ENCODE measurements at regions not wholly inside any gene's neighbourhood (a gene's known extent, or its start where the extent isn't known, plus 50 kb on each side); places are given as distances from the start of the nearest gene placed in this dataset.
"Not testable (repeated sequence)": the region's sequence is repeated elsewhere in the genome, so short reads cannot be mapped to it uniquely, and the experiment has no call there.

GRCh38 chr12:70082997-70083676 is 160.1 kb upstream of the CNOT2 start:
- no peaks in the 10 kb centered on the region for H3K79me2 ChIP-seq (ENCODE audit: insufficient read depth, low read length)
- peaks cover 15% of the 10 kb centered on the region for H3K4me1 Mint-ChIP-seq
- WGBS (ENCODE audit: insufficient coverage): 100% methylated on average over 1 of the region's 3 CpGs
- H2AFZ ChIP-seq (ENCODE audit: insufficient read depth, low read depth, low read length, poor library complexity, severe bottlenecking): no peak overlapping the region
- H4K20me1 ChIP-seq (ENCODE audit: insufficient read depth, low read length): no peaks in the 10 kb centered on the region
- peaks cover 0 to 2% (median 0%) of the 10 kb centered on the region in 3 donors for H3K27me3 Mint-ChIP-seq (ENCODE audit: low read depth in 3 of 3)
- H3K27me3 ChIP-seq (ENCODE audit: control insufficient read depth in 2 of 2, insufficient read depth in 2 of 2, low read length in 2 of 2): no peaks in the 10 kb centered on the region
- TF ChIP-seq CTCF (IDR thresholded peaks at IDR 0.05): no peak
- H3K4me3 Mint-ChIP-seq: no peak overlapping the region
- no peaks in the 10 kb centered on the region for H3K36me3 ChIP-seq (replicated peaks in 1 of 2; ENCODE audit: control insufficient read depth in 1 of 2, insufficient read depth in 2 of 2, low read length in 2 of 2)
- H3K4me3 ChIP-seq (replicated peaks in 1 of 3; ENCODE audit: low read depth in 2 of 3, low read length in 3 of 3): no peak overlapping the region
- H3K4me2 ChIP-seq (replicated peaks; ENCODE audit: extremely low read depth, low read length, poor library complexity, severe bottlenecking): no peak overlapping the region
- no peaks in the 10 kb centered on the region for H3K9me3 ChIP-seq (replicated peaks in 1 of 2; ENCODE audit: control insufficient read depth in 1 of 2, insufficient read depth in 1 of 2, low read length in 2 of 2)
- intact Hi-C loops (cut with micrococcal nuclease): no loop called here
- peaks cover 10 to 20% (median 17%) of the 10 kb centered on the region in 7 donors for H3K9me3 Mint-ChIP-seq
- H3K36me3 Mint-ChIP-seq: peaks cover 0 to 3% of the 10 kb centered on the region in 2 donors
- H3K9ac ChIP-seq (ENCODE audit: insufficient read depth, low read length, poor library complexity, severe bottlenecking): no peak overlapping the region
- H3K27ac ChIP-seq (ENCODE audit: low read depth in 1 of 2, low read length in 2 of 2): no peak overlapping the region
- DNase-seq: no peak
- H3K27ac Mint-ChIP-seq: peak overlapping the region in 1 of 7 donors; percentile 13
- peaks cover 12 to 17% of the 10 kb centered on the region in 2 donors for H3K4me1 ChIP-seq (ENCODE audit: control insufficient read depth in 1 of 2, insufficient read depth in 2 of 2, low read length in 2 of 2)

- Histone ChIP-seq H2AFZ (ENCODE audit: insufficient read depth, low read depth, low read length, poor library complexity, severe bottlenecking) (no peak overlapping the region), H3K4me1 (ENCODE audit: control insufficient read depth in 1 of 2, insufficient read depth in 2 of 2, low read length in 2 of 2) (peaks cover 12 to 17% of the 10 kb centered on the region in 2 donors), H3K79me2 (ENCODE audit: insufficient read depth, low read length) (no peaks in the 10 kb centered on the region), H3K9me3 (replicated peaks in 1 of 2; ENCODE audit: control insufficient read depth in 1 of 2, insufficient read depth in 1 of 2, low read length in 2 of 2) (no peaks in the 10 kb centered on the region), H4K20me1 (ENCODE audit: insufficient read depth, low read length) (no peaks in the 10 kb centered on the region), H3K4me2 (replicated peaks; ENCODE audit: extremely low read depth, low read length, poor library complexity, severe bottlenecking) (no peak overlapping the region), H3K27ac (ENCODE audit: low read depth in 1 of 2, low read length in 2 of 2) (no peak overlapping the region), H3K36me3 (replicated peaks in 1 of 2; ENCODE audit: control insufficient read depth in 1 of 2, insufficient read depth in 2 of 2, low read length in 2 of 2) (no peaks in the 10 kb centered on the region), H3K27me3 (ENCODE audit: control insufficient read depth in 2 of 2, insufficient read depth in 2 of 2, low read length in 2 of 2) (no peaks in the 10 kb centered on the region), H3K4me3 (replicated peaks in 1 of 3; ENCODE audit: low read depth in 2 of 3, low read length in 3 of 3) (no peak overlapping the region), H3K9ac (ENCODE audit: insufficient read depth, low read length, poor library complexity, severe bottlenecking) (no peak overlapping the region)
- WGBS (ENCODE audit: insufficient coverage): 93% methylated on average over 2 of the region's 4 CpGs
- H3K4me3 Mint-ChIP-seq: no peak overlapping the region
- no peak for TF ChIP-seq CTCF (IDR thresholded peaks at IDR 0.05)
- H3K4me1 Mint-ChIP-seq: peaks cover 15% of the 10 kb centered on the region
- H3K36me3 Mint-ChIP-seq: peaks cover 0 to 3% of the 10 kb centered on the region in 2 donors
- H3K9me3 Mint-ChIP-seq: peaks cover 14 to 25% (median 18%) of the 10 kb centered on the region in 7 donors
- H3K27me3 Mint-ChIP-seq (ENCODE audit: low read depth in 3 of 3): peaks cover 0 to 2% (median 0%) of the 10 kb centered on the region in 3 donors
- intact Hi-C loops (cut with micrococcal nuclease): no loop called here
- H3K27ac Mint-ChIP-seq: no peak overlapping the region
- no peak for DNase-seq
These were observed 159.6 kb upstream of the CNOT2 start for GRCh38 chr12:70083677-70084020.

GRCh38 chr12:70086372-70086771 is 156.9 kb upstream of the CNOT2 start:
- H3K27me3 ChIP-seq (ENCODE audit: control insufficient read depth in 2 of 2, insufficient read depth in 2 of 2, low read length in 2 of 2); H3K27ac Mint-ChIP-seq; H3K4me3 ChIP-seq (replicated peaks in 1 of 3; ENCODE audit: low read depth in 2 of 3, low read length in 3 of 3); H3K36me3 ChIP-seq (replicated peaks in 1 of 2; ENCODE audit: control insufficient read depth in 1 of 2, insufficient read depth in 2 of 2, low read length in 2 of 2); H3K4me1 ChIP-seq (ENCODE audit: control insufficient read depth in 1 of 2, insufficient read depth in 2 of 2, low read length in 2 of 2); H3K4me2 ChIP-seq (replicated peaks; ENCODE audit: extremely low read depth, low read length, poor library complexity, severe bottlenecking); H3K27ac ChIP-seq (ENCODE audit: low read depth in 1 of 2, low read length in 2 of 2); H3K4me1 Mint-ChIP-seq; H3K27me3 Mint-ChIP-seq (ENCODE audit: low read depth in 3 of 3); intact Hi-C loops (cut with micrococcal nuclease); H3K36me3 Mint-ChIP-seq; H3K9ac ChIP-seq (ENCODE audit: insufficient read depth, low read length, poor library complexity, severe bottlenecking); H2AFZ ChIP-seq (ENCODE audit: insufficient read depth, low read depth, low read length, poor library complexity, severe bottlenecking); H3K79me2 ChIP-seq (ENCODE audit: insufficient read depth, low read length); H3K4me3 Mint-ChIP-seq; H3K9me3 ChIP-seq (replicated peaks in 1 of 2; ENCODE audit: control insufficient read depth in 1 of 2, insufficient read depth in 1 of 2, low read length in 2 of 2); H4K20me1 ChIP-seq (ENCODE audit: insufficient read depth, low read length); DNase-seq: not testable (repeated sequence)
- peaks cover 12 to 28% (median 24%) of the 10 kb centered on the region in 7 donors for H3K9me3 Mint-ChIP-seq
- WGBS (ENCODE audit: insufficient coverage): 91% methylated on average over 4 of the region's 8 CpGs

Measured in CD14-positive monocyte (primary cell).